NOMO-1 treated with dmso at 0.1 percent for 144 hours (cell line): ENCODE measurements at regions not wholly inside any gene's neighbourhood (a gene's known extent, or its start where the extent isn't known, plus 50 kb on each side); places are given as distances from the start of the nearest gene placed in this dataset.

Source experiments
- DNase-seq: peaks from one replicate; lab custom pipeline; 2025; ENCODE audit not compliant: unreplicated experiment; lab: John Stamatoyannopoulos, UW

DNA sequence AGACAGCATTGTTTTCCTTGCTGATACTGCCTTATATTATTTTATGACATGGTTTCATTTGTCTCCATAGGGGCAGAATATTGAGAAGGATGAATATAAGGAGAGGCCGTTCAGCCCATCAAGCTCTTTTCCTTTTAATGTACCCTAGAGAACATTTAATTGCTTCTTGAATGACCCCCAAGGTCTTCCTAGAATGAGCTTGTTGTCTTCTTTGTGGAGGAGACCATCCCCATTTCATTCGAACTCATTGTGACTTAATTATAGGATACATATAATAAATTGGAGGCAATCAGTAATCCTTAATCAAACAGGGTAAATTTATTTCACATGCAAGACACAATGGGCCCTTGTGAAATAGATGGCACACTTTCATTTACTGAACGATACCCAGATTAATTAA, 231.3 kb downstream of the MDFIC start:
- no peak for DNase-seq

- DNase-seq = no peak
Measured at GRCh38 chr7:115146148-115146547, 224.3 kb downstream of the MDFIC start.

- no peak for DNase-seq
Measured at GRCh38 chr7:115145512-115145911, 223.6 kb downstream of the MDFIC start.

- DNase-seq = no peak
Measured at GRCh38 chr7:115137816-115138215, 215.9 kb downstream of the MDFIC start.

DNA sequence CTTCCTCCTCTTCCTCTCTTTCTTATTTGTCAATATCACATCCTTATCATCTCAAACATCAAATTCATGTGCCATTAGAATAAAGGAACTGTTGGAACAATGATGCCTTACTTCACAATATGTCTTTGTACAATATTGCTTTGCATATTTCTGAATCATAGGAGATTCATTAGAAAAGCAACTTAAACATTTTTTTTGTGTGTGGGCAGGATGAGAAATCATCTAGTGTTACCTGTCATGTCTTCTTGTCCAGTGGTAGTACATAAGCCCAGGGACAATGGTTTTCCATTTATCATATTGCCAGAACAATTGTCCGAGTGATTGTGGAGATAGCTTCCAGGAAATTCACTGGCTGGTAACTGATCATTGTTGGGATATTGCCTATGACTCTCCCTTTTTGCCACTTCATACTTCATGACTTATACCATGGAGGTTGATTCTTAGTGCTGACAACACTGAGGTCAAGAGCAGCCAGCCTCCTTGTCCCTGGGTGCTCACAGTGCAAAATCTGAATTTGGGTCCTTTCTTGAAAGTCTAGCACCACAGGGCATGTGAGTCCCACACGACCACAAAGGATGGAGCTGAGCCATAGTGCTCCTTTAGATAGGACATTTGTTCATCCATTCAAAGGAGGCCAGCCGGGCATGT, 215.0 kb downstream of the MDFIC start:
- DNase-seq = no peak

- no peak for DNase-seq
Measured at GRCh38 chr7:115135769-115136410, 214.0 kb downstream of the MDFIC start.

GRCh38 chr7:115135146-115135545, 213.3 kb downstream of the MDFIC start:
- no peak for DNase-seq

GRCh38 chr7:115133248-115133647, 211.4 kb downstream of the MDFIC start:
- DNase-seq = no peak

GRCh38 chr7:115132096-115132495, 210.2 kb downstream of the MDFIC start:
- no peak for DNase-seq

DNA sequence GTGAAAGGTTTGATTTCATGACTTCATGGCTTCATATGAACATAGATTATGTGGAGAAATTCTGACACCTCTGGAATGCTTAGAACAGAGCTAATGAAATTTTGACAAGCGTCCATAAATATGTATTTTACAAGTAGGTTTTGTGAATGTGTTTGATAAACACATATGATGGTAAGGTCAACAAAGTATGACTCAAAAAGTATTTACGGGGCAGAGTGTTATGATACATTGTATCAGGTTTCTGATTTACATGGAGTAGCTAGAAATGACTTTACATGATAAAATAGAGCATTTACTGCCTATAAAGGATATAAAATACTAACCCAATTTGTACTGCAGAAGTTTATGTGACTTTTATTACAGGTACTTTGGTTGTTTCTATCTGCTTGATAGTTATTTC, 206.3 kb downstream of the MDFIC start:
- no peak for DNase-seq

DNA sequence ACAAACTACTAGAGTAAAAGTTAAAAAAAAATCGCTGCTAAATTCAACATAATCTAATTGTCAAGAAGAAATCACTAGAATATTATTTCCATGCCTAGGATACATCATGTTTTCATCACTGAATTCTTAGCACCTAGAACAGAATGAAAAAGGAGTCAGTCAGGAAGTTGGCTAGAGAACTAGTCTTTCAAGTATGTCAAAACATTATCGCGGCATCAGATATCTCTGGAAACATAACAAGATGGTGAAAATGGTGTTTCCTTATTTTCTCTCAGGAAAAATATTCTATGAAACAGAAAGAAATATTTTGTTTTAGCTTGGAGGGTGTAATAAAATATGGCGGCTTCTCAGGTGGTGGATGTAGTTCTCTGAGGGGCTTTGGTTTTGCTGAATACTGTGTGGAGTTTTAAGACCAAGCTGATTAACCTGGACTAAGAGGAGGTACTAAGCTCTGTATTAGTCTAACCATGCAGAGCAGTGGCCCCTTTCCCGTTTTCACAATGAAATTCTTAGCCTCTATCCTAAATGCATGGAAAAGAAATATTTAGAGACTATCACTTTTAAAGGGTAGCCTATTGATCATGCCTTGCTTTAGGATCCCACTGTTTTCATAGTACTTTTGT, 205.6 kb downstream of the MDFIC start:
- no peak for DNase-seq

GRCh38 chr7:115125750-115126149, 203.9 kb downstream of the MDFIC start:
- DNase-seq = no peak

GRCh38 chr7:115125312-115125711, 203.4 kb downstream of the MDFIC start:
- DNase-seq = no peak

DNA sequence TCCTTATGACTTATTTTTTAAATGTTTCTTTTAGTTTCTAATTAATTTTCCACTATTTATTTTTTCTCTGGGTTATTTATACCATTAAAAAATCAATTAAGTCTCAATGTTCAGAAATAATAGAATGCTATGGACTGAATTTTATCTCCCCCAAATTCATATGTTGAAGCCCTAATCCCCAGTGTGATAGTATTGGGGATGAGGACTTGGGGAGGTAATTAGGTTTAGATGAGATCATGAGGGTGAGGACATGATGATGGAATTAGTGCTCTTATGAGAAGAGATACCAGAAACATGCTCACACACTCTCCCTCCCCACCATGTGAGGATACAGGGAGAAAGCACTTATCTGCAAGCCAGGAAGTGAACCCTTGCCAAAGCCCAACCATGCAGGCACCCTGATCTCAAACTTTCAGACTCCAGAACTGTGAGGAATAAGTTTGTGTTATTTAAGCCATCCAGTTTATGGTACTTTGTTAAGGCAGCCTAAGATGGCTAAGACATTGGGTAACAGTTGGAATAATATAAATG, 202.6 kb downstream of the MDFIC start:
- DNase-seq = no peak

DNA sequence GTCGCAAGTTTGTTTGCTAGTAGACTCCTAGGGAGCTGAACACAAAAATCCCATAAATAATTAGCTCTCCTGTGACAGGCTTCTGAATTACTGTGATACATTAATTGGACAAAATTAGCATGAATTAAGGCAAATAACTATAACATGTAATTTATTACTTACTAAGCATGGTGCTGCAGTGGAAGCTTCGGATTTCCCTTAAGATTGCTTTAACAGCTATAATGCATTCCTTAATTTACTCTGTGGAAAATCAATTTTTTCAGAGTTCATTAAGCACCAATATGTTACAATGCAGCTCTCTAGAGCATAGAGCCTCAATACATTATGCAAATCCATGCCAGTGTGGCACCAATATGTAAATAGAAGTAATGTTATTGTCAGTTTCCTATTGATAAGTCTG, 201.5 kb downstream of the MDFIC start:
- DNase-seq = no peak

- no peak for DNase-seq
Measured at GRCh38 chr7:115122388-115122787, 200.5 kb downstream of the MDFIC start.

DNA sequence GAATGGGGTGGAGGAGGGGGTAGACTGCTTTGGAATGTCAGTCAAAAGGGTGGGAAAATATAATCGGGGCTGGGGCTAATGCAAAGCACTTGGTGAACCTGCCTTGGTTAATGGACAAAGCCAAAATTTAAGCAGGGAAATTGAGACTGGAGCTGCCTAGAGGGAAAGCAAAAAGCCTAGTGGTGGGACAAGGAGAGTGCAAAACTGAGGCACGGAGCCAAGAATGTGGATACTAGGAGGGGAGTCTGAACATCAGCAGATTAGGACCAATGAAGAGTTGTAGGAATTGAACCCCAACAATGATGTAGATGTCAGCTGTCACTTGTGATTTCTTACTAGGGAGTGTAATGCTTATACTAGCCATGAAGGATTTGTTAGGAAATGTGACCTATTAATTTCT, 195.9 kb downstream of the MDFIC start:
- no peak for DNase-seq

- no peak for DNase-seq
Measured at GRCh38 chr7:115116773-115117715, 195.2 kb downstream of the MDFIC start.

GRCh38 chr7:115113776-115114175, 191.9 kb downstream of the MDFIC start:
- no peak for DNase-seq

GRCh38 chr7:115113131-115113530, 191.2 kb downstream of the MDFIC start:
- DNase-seq = no peak

- DNase-seq = no peak
Measured at GRCh38 chr7:115110523-115110922, 188.6 kb downstream of the MDFIC start.
